BJ (cell line): ENCODE measurements at regions not wholly inside any gene's neighbourhood (a gene's known extent, or its start where the extent isn't known, plus 50 kb on each side); places are given as distances from the start of the nearest gene placed in this dataset.

Source experiments
- CTCF ChIA-PET: fragments of 350-600 bp; formaldehyde crosslinking; extraction: SDS; loops from one replicate; lab custom pipeline; 2021; ENCODE audit warnings: antibody characterized with exemption, inconsistent platforms; lab: Yijun Ruan, JAX
- POLR2A ChIA-PET: fragments of 300-600 bp; sonication (Branson Sonifier 250); formaldehyde crosslinking; extraction: SDS; loops from one replicate; lab custom pipeline; 2021; ENCODE audit warnings: antibody characterized with exemption; lab: Charles Lee
- DNase-seq: peaks from one replicate; pipeline ENCODE4 v3.0.0-alpha.2; 2011; ENCODE audit warnings: low read depth
- H3K27me3 ChIP-seq: 2 replicates; pipeline ENCODE4 v1.6.0; 2011; ENCODE audit warnings: low read length; ENCODE audit not compliant: control insufficient read depth, insufficient read depth
- H3K36me3 ChIP-seq: 2 replicates; pipeline ENCODE4 v1.5.1; 2011; ENCODE audit warnings: low read length; ENCODE audit not compliant: control insufficient read depth, insufficient read depth
- H3K4me3 ChIP-seq: 2 replicates; pipeline ENCODE4 v1.5.1; 2011; ENCODE audit warnings: low read depth, mild to moderate bottlenecking, control low read depth, low read length
- CTCF ChIP-seq: IDR thresholded peaks from 2 replicates; pipeline ENCODE4 v1.5.1; 2011; ENCODE audit warnings: low read depth, mild to moderate bottlenecking, control low read depth, inconsistent platforms, low read length, moderate library complexity; ENCODE audit not compliant: insufficient read depth

- POLR2A ChIA-PET, result no interaction called here
- Histone ChIP-seq H3K27me3 (no peaks in the 10 kb centered on the region), H3K36me3 (no peaks in the 10 kb centered on the region), H3K4me3 (no peak overlapping the region)
- DNase-seq, result no peak
- CTCF ChIA-PET, result no interaction called here
- TF ChIP-seq CTCF, result no peak
Observed at GRCh38 chr1:189563784-189564183, 913.9 kb downstream of the BRINP3 start.

GRCh38 chr1:189567890-189568289, 909.8 kb downstream of the BRINP3 start:
- DNase-seq, result no peak
- POLR2A ChIA-PET, result no interaction called here
- CTCF ChIA-PET, result no interaction called here
- TF ChIP-seq CTCF, result no peak
- Histone ChIP-seq H3K4me3 (no peak overlapping the region), H3K36me3 (no peaks in the 10 kb centered on the region), H3K27me3 (no peaks in the 10 kb centered on the region)

GRCh38 chr1:189596197-189596596, 881.5 kb downstream of the BRINP3 start:
- ChIA-PET CTCF (no interaction called here), POLR2A (no interaction called here)
- TF ChIP-seq CTCF, result no peak
- H3K4me3 ChIP-seq, result no peak overlapping the region
- no peaks in the 10 kb centered on the region for H3K27me3 ChIP-seq
- no peak for DNase-seq
- no peaks in the 10 kb centered on the region for H3K36me3 ChIP-seq

GRCh38 chr1:189597083-189597482, 880.6 kb downstream of the BRINP3 start:
- Histone ChIP-seq H3K36me3 (no peaks in the 10 kb centered on the region), H3K4me3 (no peak overlapping the region), H3K27me3 (no peaks in the 10 kb centered on the region)
- TF ChIP-seq CTCF, result no peak
- DNase-seq, result no peak
- CTCF ChIA-PET, result interaction anchor here (0.6 kb wide), 1 partner anchor 334 kb away, joined by 3 read pairs; no protein-coding TSS in a partner anchor
- POLR2A ChIA-PET, result no interaction called here

GRCh38 chr1:189605226-189605625, 872.4 kb downstream of the BRINP3 start:
- Histone ChIP-seq H3K4me3 (no peak overlapping the region), H3K36me3 (no peaks in the 10 kb centered on the region), H3K27me3 (no peaks in the 10 kb centered on the region)
- no peak for TF ChIP-seq CTCF
- DNase-seq, result no peak
- CTCF ChIA-PET, result no interaction called here
- POLR2A ChIA-PET, result no interaction called here
